ENCODE measurements at regions not wholly inside any gene's neighbourhood (a gene's known extent, or its start where the extent isn't known, plus 50 kb on each side); places are given as distances from the start of the nearest gene placed in this dataset.

GRCh38 chr2:22697054-22697788 is 687.8 kb upstream of the KLHL29 start:
- ATAC-seq (ENCODE audit: poor library complexity) (no peak), DNase-seq (no peak)
- intact Hi-C loops (cut with DNase I): no loop called here

GRCh38 chr2:22701561-22702160 is 683.3 kb upstream of the KLHL29 start:
- ATAC-seq (ENCODE audit: poor library complexity): no peak
- no peak for DNase-seq
- intact Hi-C loops (cut with DNase I): no loop called here

- intact Hi-C loops (cut with DNase I): no loop called here
- ATAC-seq (ENCODE audit: poor library complexity): no peak
Measured at GRCh38 chr2:22703286-22703920, 681.6 kb upstream of the KLHL29 start.

DNA sequence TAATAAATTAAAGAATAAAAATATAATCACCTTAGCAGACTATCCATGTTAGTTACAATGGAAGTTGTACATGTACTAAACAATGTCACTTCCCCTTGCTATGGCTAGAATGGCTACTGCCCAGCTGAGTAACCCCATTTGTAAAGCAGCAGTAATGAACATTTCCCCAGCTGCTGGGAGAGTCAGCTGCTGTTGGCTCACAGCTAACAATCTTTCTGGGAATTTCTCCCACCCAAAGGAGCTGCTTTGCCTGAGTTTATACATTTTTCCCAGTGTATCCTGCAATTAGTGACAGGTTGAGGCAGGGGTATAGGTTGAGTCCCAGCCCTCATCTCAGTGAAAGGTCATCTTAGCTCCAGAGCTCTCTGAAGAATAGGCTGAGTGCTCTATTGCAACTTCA is 665.6 kb upstream of the KLHL29 start:
- DNase-seq (no peak), ATAC-seq (ENCODE audit: poor library complexity) (no peak)
- intact Hi-C loops (cut with DNase I): no loop called here

More at GRCh38 chr2:22703286-22703920, 681.6 kb upstream of the KLHL29 start:
- DNase-seq: no peak

DNA sequence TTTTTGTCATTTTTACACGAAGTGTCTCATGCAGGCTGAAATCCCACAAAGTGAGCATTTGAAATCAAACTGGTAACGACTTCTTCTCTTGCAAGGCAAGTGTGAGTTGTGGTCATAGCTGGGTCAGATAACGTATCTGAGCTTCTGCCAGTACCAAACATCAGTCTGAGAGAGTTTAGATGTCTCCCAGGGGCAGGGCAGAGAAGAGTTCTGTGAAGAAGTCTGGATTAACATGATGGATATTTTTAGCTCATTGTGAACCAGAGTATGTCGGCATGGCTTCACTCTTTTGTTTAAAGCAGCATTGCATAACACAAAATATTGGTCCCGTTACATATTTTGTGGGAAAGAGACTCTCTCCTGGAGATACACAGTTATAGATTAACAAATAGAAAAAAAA is 655.5 kb upstream of the KLHL29 start:
- ATAC-seq (ENCODE audit: poor library complexity) (no peak), DNase-seq (no peak)
- intact Hi-C loops (cut with DNase I): no loop called here

GRCh38 chr2:22734373-22735045 is 650.5 kb upstream of the KLHL29 start:
- intact Hi-C loops (cut with DNase I): no loop called here
- ATAC-seq (ENCODE audit: poor library complexity) (no peak), DNase-seq (no peak)

GRCh38 chr2:22737144-22737543 is 647.8 kb upstream of the KLHL29 start:
- no peak for ATAC-seq (ENCODE audit: poor library complexity)
- intact Hi-C loops (cut with DNase I): no loop called here
- DNase-seq: no peak

DNA sequence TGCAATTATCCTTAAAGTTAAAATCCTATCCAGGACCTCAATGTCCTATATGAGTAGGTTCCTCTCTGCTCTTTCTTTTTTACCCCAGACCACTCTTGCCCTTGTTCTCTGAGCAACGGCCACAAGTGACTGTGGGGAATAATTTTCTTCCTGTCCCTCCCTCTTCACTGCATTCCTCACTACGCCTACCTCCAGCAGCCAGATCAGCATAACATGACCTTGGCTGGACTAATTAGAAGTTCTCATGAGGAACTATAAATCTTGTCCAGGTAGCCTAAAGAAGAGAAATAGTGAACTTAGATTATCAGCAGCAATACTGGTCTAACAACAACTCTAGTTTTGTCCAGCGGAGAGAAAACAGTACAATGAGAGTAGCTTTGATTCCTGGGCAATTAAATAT is 643.8 kb upstream of the KLHL29 start:
- no peak for ATAC-seq (ENCODE audit: poor library complexity)
- no peak for DNase-seq
- intact Hi-C loops (cut with DNase I): no loop called here

DNA sequence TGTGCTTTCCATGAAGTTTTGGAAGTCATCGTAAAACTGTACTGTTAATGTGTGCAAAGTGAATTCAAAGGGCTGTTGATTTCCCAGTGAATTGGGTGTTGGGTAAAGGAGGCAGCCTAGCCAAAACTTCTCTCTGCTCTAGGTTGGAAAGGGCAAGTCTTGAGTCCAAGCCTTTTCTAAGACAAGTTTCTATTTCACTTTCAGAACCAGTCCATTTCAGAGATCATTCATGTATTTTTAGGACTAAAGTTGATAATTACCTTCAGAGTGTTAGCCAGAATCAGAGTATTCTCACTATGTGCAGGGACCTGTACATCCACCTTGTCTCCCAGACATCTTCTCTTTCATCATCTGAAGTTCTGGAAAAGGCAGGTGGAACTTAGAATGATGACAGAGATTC is 636.1 kb upstream of the KLHL29 start:
- DNase-seq (no peak), ATAC-seq (ENCODE audit: poor library complexity) (no peak)
- intact Hi-C loops (cut with DNase I): no loop called here

- no peak for DNase-seq
- intact Hi-C loops (cut with DNase I): no loop called here
- ATAC-seq (ENCODE audit: poor library complexity): no peak
Measured at GRCh38 chr2:22753476-22753875, 631.5 kb upstream of the KLHL29 start.

DNA sequence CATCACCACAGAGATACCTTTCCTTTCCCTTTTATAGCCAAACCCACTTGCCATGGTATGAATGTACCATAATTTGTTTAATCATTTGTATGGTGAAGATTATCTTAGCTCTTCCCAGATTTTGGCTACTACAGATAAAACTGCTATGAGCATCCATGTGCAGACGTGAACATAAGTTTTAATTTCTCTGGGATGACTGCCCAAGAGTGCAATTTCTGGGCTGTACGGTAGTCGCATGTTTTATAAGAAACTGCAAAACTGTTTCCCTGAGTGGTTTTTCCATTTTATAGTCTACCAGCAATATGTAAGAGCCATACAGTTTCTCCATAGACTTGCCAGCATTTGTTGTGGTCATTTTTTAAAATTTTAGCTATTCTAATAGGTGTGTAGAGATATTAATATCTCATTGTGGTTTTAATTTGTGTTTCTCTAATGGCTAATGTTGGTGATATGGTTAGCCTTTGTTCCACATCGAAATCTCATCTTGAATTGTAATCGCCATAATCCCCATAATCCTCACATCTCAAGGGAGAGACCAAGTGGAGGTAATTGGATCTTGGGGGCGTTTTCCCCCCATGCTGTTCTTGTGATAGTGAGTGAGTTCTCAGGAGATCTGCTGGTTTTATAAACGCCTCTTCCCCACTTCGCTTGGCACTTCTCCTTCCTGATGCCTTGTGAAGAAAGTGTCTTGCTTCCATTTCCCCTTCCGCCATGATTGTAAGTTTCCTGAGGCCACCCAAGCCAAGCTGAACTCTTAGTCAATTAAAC is 628.5 kb upstream of the KLHL29 start:
- no peak for ATAC-seq (ENCODE audit: poor library complexity)
- DNase-seq: no peak
- intact Hi-C loops (cut with DNase I): no loop called here

DNA sequence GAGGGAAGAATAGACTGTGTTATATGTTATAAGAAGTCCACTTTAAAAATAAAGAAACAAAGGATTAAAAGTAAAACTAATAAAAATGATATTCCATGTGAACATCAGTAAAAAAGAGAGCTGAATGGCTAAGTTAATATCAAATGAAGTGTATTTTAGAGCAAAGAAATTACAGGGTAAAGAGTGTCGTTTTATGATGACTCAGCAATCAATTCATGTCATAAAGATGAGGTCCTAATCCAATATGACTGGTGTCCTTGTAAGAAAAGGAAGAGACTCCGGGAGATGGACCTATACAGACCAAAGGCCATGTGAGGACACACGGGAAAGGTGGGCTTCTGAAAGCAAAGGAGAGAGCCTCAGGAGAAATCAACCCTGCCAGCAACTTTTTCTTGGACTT is 615.5 kb upstream of the KLHL29 start:
- no peak for ATAC-seq (ENCODE audit: poor library complexity)
- intact Hi-C loops (cut with DNase I): no loop called here
- DNase-seq: no peak

DNA sequence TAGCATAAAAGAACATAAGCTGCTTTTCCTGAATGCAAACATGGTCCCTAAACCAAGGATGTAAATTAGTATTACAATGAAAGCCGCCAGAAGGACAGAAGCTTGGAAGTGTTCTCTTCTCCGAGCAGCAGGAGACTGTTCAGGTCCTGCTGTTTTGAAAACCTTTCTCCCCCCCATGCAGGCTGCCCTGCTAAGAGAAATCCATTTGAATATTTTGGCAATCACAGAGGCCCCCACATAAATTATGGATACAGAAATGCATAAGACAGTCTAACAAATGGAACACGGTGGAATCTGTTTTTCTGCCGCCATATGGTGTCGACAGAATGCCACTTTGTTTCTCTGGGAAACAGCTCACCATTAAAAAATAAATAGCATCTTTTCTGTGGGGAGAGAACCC is 600.4 kb upstream of the KLHL29 start:
- no peak for DNase-seq
- ATAC-seq (ENCODE audit: poor library complexity): no peak
- intact Hi-C loops (cut with DNase I): no loop called here

DNA sequence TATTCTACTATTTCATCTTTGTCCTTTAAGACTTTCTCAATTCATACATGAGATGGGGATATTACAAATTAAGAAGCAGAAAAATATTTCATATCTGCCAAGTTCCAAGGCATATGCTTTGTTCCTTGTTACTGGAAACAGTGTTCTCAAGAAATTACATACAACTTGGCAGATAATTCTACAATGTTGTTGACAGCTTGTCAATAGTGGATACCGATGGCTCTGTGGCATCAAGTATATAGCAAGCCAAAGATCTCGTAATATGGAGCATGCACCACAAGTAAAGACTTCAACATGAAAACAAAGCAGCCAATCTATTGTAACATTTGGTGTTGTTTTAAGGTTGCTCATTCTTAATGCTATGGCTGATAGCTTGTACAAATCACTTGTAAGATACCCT is 598.2 kb upstream of the KLHL29 start:
- ATAC-seq (ENCODE audit: poor library complexity): no peak
- no peak for DNase-seq
- intact Hi-C loops (cut with DNase I): no loop called here

DNA sequence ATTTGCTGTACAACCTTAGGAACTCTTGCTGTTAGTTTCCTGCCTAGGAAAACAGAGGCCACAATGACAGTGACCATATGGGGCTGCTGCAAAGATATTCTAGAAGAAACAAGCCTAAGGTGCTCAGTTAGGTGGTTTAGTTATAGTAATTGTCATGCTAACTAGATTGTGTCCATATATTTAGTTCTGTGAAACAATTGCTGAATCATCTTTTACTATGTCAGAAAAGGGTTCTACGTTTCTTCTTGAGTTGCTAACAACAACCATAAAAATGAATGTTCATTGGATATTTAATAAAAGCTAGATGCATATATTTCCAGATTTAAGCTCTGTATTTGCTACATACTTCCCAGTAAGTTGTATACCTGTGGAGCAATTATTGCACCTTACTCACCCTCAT is 597.2 kb upstream of the KLHL29 start:
- no peak for ATAC-seq (ENCODE audit: poor library complexity)
- intact Hi-C loops (cut with DNase I): no loop called here
- DNase-seq: no peak

DNA sequence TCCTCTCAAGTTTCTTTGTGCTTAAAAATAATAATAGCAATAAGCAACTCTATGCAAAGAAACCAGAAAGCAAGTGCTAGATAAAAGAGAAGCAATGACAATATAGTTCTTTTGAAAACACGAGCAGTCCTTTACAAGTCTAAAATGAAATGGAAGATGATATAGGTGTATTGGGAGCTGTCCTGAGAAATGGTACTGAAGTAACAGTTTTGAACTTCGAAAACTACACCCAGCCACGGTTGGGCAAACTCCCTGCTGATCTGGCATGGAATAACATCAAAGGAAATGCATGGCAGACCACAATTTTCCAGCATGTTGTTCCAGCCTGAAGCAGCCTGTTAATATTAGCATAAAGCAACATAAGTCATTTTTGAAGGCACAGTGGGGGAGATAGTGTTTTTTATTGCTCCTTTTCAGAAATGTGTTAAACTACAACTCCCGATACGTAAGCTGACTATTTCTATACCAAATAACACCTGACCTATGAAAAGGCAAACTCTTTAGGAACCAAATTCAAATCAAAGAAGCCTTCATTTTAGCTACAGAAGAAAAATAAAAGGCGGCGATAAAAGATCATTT is 596.1 kb upstream of the KLHL29 start:
- ATAC-seq (ENCODE audit: poor library complexity): no peak
- intact Hi-C loops (cut with DNase I): no loop called here
- no peak for DNase-seq

DNA sequence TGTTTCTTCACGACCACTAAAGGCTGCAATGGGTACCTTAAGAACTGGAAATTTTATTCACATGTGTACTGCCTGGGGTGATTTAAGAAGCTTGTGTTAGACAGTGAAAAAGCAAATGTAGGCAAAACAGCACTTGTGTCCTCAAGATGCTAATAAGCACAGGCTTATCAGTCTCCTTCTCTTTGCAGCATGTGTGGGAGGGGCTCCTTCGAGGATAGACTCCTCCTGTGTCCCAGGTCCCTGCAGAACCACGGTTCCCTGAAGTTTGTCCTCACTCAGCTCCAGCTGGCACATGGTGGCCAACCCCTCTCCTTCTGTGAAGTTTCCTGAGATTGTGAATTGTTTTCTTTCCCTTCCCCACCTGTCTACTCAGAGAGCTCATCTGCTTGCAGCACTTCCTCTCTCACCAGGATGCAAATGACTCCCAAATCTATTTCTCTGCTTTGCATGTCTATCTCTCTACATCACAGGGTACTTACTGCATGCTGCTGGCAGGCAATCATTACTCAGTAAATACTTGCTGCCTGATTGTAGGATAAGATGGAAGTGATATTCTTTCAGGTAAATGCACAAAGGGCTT is 589.6 kb upstream of the KLHL29 start:
- ATAC-seq (ENCODE audit: poor library complexity): no peak
- intact Hi-C loops (cut with DNase I): no loop called here
- DNase-seq: no peak

DNA sequence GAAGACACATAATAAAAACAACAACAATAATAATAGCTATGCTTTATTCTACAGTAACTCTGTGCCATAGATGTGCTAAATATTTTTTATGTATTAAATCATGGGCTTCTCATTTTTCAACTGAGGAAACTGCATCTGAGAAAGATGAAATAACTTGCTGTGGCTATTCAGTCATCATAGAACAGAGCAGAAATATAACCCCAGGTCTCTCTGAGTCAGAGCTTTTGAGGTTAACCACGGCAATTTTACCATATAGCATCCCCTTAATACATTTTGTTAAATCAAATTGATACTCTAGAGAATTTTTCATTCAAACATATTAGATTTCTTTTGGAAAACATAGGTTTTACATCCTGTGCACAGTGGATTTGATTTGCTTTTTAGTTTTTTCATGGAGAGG is 586.6 kb upstream of the KLHL29 start:
- intact Hi-C loops (cut with DNase I): no loop called here
- no peak for ATAC-seq (ENCODE audit: poor library complexity)

More for the DNA sequence above, 586.6 kb upstream of the KLHL29 start:
- no peak for DNase-seq

Data from Right ventricle myocardium superior (tissue), 1 donor.